Activated CD4-positive, alpha-beta T cell treated with anti-CD3 and anti-CD28 coated beads, Interleukin-10, Interleukin-2, amounts not matched to agents 100 ng/mL and 50 ng/mL, durations not matched to agents 16 hours and 8 hours (primary cell): ENCODE measurements at regions not wholly inside any gene's neighbourhood (a gene's known extent, or its start where the extent isn't known, plus 50 kb on each side); places are given as distances from the start of the nearest gene placed in this dataset.

Experiments
- DNase-seq: peaks from one replicate; pipeline ENCODE4 v3.0.0-alpha.2; 2020

DNA sequence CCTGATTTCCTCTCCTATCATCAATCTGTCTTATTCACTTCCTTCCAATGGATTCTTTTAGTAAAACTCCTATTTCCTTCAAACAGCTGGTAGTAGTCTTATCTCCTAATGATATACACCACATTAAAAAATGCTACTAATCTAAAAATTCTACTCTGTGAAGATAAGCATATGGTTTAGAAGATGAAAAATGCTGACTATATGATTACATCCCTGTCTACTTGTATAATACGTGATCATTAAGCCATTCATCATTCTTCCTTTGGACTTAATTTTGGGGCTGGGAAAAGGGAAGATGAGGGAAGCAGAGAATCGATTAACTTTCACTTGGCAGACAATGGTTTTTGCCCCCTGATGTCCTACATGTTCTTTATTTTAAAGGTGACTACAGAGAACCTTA, 453.1 kb downstream of the NSUN3 start:
- DNase-seq: no peak

DNA sequence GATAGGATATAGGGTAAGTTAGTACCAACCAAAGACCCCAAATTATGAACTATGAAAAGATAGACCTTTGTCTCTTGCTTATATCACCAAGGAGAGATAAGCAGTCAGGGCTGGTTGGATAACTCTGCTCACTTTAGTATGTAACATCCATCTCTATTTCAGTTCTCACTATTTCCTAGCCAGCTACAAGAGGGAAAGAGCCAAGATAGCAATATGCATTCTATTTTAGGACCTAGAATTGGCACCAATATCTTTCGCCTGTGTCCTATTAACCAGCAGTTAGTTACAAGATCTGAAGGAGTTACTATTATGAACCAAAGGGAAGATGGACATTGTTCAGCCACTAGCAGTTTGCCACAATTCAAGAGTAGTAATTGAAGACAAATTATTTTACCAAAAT, 457.5 kb downstream of the NSUN3 start:
- no peak for DNase-seq

DNA sequence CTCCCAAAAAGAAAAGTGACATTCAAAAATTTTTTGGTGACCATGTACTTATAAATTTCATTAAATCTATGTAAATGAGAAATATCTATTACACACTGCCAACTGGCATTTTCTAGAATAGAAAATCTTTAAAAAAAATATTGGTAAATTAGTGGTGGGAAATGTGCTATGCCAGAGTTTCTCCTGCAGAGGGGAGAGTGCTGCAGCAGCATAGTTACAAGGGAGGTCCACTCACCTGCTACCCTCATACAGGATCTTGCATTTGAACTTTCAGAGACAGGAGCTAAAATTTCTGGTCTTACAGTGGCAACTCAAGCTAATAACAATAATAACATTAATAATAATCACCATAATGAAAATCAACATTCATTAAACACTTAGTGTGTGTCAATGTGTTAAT, 459.6 kb downstream of the NSUN3 start:
- DNase-seq: no peak

DNA sequence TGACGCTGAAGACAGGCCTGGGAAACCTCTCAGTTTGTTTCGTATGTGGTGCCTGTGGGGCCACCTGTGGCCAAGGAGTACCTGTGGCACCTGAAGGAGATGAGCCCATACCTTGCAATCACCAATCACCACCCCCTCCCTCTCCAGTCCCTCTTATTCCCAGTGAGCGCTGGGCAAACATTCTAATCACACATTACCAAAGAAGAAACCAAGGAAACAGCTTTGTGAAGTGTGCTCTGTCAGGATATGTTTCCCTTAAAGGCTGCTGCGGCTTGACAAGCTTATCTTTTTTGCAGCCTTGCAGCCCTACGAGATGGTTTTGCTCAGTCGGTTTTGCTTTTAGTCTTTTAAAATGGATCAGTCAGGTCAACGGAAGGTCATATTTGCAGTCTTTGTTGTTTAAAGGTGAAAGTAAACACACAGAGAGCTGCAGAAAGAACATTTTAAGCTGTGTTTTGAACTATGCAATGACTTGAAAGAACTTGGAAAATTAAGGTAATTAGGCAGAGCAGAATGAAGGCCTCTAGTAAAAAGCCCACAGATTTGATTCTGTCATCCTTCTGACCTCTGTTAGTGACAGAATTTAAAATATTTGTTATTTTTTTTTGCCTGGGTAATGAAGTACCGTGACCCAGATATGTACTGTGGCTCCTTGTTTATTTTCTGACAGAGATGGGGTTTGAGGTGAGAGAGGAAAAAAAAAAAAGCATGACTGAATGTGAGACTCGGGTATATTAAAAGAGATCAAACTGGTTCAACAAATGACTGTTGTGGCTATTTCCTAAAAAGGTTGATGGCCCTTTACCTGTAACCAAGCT, 461.4 kb downstream of the NSUN3 start:
- DNase-seq: no peak

DNA sequence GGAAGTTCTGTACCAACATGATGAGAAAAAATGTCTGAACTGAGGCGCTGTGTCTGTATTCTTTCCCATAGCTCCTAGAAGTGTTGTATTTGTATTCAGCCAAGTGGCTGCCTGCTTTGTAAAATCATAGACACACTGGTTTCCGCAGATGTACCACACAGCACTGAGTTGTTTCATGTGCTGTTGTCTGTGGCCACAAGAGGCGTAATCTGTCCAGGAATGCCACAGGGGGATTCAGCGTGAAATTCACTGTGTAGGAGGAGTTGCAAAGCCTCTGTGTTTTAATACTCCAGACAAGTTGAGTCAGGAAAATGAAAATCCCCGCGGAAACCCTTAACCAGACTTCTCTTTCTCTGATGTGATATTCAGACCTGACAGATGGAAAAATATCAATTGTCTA, 462.2 kb downstream of the NSUN3 start:
- no peak for DNase-seq

DNA sequence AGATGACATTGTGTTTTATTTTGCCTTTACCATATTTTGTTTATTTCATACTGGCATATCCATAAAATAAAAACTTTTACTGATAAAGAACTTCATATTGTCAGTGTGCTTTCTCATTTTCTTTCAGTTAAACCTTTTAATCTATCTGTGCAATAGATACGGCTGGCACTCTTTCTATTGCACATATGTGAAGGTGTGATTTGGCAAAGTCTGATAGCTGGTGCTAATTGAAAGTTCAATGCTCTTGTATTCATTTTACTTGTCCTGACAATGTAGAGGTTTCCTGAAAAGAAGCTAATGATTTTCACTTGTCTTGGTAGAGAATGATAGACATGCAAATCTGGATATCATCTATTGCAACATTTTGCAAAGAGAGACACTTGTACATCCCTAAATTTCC, 467.0 kb downstream of the NSUN3 start:
- DNase-seq: no peak

DNA sequence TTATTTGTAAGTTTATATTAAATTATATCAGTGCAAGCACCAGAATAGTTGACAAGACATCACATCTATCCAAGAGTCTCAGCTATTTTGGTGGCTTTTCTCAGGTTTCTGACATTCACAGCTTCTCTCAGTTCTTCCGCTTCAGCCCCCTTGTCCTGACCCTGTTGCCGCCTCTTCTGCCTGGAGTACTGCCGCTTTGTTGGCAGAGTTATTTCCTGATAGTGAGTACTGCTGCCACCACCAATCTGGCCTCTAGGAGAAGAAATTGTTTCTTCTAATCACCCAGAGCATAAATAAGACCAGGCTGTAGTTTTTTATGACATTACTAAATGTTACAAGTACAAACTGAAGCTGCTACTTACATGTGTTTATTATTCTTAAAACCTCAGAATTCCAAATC, 470.1 kb downstream of the NSUN3 start:
- no peak for DNase-seq

DNA sequence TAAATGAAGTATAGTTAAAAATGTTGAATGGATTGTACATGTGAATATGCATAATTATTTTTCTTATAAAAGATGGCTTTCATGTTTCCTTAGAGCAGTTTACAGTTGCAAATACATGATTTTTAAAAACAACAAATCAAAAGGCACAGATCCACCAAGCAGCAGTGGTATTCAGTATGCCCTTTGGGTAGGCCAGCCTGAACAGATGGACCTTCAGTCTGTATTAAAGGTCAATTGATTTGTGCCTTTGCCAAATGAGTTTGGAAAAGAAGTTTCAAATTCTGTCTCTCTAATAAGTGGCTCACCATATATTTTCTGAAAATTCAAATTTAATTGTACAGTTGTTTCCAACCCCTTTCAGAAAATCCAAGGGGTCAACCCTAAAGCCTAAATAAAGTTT, 477.1 kb downstream of the NSUN3 start:
- no peak for DNase-seq

DNA sequence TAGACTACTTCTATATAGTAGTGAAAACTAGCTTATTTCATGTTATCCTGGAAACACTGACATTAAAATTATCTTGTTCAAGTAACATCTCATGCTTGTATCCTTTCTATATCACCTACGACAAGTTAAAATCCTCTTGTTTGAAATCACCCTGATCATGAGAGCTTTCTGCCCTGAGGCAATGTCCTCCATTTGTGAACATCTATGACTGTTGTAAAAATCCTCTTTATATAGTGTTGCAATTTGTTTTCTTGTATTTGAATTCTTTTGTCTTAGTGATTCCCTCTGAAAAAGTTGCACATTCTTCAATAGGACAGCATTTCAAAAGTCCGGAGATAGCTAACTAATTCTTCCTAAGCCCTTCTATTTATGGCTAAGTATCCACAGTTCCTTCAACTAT, 480.3 kb downstream of the NSUN3 start:
- DNase-seq: no peak

DNA sequence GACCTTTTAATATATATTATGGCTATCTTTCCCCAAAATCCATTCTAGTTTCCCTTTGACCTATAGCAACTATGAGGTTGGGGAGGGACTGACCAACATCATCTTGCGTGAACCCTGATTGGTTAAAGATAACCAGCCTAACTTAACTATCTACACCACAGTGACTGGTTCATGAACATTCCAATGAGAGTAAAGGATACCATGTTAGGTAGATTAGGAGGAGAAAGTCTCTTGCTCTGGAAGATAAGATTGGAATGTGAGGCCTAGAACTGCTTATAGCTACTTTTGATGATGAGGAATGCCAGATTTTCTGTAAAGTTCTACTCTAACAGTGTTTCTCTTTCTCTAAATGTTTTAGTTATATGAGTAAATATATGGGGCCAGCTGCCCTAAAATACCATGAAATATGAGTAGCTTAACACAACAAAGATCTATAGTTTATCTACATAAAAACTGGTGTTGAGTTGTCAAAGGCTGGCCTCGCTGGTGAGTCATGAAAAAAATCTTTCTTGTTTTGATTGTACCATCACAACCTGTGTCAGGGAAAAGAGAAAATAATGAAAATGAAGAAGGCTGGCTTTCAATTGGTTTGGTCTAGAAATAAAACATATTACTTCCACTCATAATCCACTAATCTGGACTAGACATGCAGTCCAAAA, 481.4 kb downstream of the NSUN3 start:
- DNase-seq: no peak

DNA sequence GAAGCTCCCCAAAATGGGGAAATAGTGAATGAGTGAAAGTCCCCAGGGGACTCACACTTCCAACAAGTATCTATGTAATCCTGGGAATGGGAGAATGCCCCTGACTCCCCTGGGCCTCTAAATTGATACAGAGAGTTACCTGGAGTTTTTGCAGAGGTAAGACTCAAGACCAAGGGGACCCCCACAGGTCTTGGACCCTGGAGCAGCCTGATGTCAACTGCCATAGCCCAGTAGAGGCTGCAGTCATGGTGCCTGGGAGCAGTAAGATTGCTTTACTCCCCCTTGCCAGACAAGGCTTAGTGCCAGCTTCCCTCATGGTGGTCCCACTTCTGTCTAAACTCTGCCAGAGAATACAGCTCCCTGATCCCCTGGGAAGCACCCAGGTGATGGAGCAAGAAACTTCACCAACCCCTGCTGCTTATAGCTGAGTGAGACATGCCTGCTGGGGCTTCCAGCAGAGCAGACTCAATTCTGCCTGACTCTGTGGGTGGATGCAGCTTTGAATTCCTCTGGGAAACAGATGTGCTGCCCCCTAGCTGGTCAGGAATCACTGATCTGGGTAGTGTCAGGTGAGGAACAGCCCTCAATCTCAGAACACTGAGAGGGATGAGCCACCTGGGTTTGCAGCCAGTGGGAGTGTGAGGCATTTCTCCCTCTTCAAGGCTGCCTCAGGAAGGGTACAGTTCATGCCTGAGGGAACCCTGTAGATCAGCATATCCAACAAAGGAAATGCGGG, 485.9 kb downstream of the NSUN3 start:
- no peak for DNase-seq

DNA sequence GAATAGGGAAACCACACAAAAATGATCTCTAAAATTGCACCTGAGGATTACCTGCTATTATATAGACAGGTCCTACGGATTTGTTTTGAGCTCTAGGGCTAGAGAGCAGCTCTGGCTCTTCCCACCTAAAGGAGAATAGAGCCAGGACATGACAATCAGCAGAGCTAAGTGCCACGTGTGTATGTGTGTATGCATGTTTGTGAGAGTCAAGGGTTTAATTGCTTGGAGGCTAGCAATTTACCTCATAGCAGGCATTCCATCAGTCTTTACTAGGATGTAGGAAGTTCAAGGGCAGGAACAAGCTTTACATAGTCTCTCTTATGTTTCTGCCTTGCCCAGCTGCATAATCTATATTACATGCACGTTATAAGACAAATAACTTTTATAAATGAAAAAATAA, 498.2 kb downstream of the NSUN3 start:
- no peak for DNase-seq

DNA sequence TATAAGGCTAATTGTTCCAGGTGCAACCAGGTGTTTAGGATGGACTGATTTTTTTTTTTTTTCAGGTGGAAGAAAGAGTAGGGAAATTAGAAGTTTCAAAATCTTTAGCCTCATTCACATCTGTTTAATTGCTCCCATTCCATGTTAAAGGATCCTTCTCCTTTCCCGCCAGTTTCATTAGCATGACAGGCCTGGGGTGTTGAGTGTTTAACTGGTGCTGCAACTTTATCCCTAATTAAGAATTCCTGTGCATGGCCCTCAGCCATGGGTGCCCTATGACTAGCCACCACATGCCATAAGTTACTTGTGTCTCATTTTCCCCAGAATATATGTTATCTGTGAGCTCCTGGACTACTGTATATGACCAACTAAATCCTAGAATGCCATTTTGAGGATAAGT, 501.4 kb downstream of the NSUN3 start:
- no peak for DNase-seq

DNA sequence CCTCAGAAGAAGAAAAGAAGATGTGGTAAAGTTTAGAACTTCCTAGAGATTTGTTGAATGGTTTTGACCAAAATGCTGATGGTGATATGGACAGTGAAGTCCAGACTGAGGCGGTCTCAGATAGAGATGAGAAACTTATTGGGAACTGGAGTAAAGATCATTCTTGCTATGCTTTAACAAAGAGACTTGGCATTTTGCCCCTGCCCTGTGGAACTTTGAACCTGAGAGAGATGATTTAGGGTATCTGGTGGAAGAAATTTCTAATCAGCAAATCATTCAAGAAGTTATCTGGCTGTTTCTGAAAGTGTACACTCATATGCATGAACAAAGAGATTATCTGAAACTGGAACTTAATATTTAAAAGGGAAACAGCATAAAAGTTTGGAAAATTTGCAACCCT, 505.2 kb downstream of the NSUN3 start:
- no peak for DNase-seq

DNA sequence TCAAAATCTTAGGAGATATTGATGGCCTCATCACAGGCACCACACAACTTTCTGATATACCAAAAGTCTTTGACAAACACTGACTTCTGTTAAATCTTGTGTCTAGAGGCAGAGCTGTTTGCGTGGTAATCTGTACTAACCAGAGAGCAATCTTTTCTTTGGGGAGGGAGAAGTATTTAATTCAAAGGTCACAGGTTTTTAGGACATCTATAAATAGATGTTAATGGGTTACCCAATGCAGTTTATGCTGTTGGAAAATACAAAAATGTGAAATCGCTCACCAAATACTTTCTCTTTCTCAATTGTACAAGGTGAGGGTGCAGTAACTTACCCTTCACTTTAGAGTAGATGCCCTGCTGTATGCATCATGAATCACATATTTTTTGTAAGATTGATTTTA, 510.5 kb downstream of the NSUN3 start:
- DNase-seq: no peak

DNA sequence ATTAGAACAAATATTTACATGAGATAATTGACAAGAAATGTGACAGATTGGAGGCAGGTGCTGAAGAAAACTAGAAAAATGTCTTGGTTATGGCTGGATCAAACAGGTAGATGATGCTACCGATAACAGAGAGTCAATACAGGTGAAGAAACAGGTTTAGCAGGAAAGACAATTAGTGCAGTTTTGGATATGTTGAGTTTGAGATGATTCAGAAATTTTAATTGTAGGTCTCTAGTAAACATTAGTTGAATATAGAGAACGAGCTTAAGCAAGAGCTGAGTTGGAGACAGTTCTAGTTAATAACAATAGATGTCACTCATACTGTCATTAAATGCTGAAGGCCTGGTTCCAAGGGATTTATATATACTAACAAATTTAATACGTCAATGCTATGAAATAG, 524.4 kb downstream of the NSUN3 start:
- no peak for DNase-seq

DNA sequence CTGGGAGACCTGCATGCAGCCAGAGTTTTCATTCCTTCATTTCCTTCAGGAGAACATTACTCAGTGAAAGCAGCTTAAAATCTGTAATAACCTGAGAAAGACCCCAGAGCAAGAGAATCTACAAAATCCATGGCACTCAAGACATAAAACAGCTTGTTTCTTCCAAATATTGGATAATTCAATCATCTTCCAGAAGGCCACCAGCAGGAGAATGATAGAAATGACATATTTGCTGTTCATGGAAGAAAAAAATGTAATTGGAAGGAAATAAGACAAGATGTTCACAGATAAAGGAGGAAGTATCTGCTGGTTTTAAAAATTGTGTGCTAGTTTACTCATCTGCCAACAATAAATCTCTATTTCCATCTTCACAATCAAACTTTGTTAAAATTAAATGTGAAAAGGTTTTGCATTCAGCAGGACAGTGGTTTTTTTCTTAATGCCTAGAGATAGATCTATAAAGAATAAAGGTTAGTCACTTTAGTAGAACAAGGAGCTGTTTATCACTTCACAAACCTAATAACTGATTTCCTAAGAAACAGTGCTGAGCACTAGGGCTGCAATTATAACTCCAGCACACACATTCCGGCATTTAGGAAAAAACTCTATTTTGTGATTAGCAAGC, 530.8 kb downstream of the NSUN3 start:
- no peak for DNase-seq

DNA sequence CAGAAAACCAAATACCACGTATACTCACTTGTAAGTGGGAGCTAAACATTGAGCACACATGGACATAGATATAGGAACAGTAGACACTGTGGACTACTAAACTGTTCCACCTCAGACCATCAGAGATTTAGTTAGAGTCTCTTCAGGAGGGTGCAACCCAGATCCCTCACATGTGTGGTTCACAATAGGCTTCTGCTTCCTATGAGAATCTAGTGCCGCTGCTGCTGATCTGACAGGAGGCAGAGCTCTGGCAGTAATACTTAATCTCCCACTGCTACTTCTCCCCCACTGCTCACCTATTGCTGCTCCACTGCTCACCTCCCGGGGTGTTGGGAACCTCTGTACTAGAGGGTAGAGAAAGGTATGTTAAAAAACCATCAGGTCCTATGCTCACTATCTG, 533.3 kb downstream of the NSUN3 start:
- no peak for DNase-seq

DNA sequence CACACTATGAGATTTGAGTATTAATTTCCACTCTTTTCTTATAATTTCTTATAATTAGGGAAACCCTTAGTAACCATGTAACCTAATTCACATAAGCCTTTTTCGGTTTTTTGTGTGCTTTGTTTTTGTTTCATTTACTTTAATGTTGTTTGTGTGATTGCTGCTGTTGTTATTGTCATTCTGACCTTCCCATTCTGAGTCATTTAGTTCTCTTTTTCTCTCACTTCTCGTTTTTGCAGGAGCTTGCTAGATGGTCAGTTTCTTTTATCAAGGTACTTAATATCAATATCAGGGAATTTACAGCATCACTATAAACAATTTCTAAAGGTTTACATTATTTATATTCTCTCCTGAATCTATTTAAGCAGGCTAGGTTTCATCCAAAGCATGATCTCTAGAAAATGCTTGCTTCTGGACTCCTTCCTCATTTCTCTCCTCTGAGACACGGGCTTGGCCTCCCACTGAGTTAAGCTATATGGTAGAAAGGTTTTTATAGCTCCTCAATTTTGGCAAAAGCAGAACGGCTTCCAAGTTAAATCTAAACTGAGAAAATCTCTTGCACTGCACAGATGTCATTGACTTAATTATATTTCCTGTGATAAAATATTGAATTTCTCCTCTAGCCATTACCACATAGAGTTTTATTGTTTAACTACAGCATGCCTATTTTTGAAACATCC, 534.2 kb downstream of the NSUN3 start:
- no peak for DNase-seq

DNA sequence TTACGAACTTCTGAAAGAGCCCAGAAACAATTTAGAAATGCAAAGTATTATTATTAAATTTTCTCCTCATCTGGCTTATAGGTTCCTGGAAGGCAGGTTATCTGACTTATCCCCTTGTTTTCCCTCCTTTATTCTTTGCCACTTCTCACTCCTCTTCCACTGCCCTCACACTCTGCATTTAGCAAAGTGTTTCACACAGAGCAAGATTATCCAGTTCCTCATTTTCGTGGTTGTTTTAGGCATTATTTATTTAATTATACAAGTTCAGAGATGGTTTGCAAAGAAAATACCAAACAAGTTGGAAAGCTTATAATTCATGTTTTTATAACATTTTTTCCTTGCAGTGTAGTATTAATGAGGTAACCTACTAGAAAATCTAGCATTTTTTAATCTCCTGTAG, 544.9 kb downstream of the NSUN3 start:
- no peak for DNase-seq

DNA sequence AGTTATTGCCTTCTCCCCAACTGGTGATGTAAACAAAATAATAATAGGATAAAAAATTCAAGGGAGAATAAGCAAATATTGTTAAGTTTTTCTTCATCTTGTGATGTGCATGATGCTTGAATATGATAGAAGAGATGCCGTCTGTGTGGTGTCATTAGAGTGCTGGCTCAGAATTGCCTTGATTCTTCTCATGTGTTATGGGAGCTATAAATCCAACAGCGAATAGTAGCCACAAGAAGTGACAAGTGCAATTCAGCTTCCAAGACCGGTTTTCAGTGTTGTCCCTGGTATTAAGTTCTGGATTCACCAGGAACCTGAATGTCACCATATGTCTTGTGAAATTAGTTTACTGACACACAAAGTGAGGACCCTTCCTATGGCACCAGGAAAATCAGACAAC, 547.0 kb downstream of the NSUN3 start:
- no peak for DNase-seq

DNA sequence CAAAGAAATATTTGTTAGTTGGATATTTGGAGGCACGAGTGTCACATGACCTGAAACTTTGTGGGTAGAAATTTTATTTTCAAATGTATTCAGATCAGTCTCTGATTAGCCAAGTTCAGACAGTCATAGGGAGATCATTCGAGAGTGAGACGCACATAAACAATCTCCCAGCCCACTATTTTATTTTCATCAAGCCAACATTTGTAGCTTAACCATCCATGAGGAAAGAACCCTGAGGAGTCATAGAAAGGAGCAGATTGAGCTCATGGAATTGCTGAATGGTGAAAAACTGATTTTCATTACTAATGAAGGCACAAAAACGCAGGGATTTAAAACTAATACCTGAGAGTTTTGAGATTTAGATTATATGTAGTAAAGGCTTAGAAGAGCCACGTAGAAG, 548.7 kb downstream of the NSUN3 start:
- no peak for DNase-seq

DNA sequence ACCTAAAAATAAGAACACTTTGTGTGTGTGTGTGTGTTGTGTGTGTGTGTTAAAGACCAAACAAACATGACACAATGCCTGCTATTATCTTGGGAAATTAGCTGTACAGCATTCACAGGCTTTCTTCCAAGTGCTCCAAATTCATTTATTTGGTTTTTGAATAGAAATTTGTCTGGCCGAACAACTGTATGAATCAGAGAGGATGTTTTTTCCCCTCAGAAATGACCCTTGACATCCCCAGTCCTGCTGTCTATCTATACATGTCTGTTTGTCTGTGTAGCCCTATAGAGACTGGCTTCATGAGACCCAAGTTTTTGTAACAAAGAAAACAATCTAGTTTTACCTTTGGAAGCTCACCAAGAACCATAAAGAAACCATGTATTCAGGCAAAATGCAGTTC, 549.8 kb downstream of the NSUN3 start:
- no peak for DNase-seq
